ENCODE measurements at regions not wholly inside any gene's neighbourhood (a gene's known extent, or its start where the extent isn't known, plus 50 kb on each side); places are given as distances from the start of the nearest gene placed in this dataset.
A peak's percentile ranks its signal among the peaks of the same experiment; 100 is the strongest.

GRCh38 chr6:105844275-105844883, 241.8 kb upstream of the PRDM1 start:
- peaks cover 5% of the 10 kb centered on the region for H3K9me3 Mint-ChIP-seq
- DNase-seq (ENCODE audit: low spot score in 2 of 2, unreplicated experiment in 2 of 2), result no peak
- H3K27me3 Mint-ChIP-seq (ENCODE audit: low read depth), result no peaks in the 10 kb centered on the region
- no peaks in the 10 kb centered on the region for H3K4me1 Mint-ChIP-seq
- no peaks in the 10 kb centered on the region for H3K36me3 Mint-ChIP-seq
- H3K4me3 Mint-ChIP-seq, result no peak overlapping the region
- TF ChIP-seq CTCF (IDR thresholded peaks at IDR 0.05; ENCODE audit: unreplicated experiment), result no peak
- H3K27ac Mint-ChIP-seq, result no peak overlapping the region

DNA sequence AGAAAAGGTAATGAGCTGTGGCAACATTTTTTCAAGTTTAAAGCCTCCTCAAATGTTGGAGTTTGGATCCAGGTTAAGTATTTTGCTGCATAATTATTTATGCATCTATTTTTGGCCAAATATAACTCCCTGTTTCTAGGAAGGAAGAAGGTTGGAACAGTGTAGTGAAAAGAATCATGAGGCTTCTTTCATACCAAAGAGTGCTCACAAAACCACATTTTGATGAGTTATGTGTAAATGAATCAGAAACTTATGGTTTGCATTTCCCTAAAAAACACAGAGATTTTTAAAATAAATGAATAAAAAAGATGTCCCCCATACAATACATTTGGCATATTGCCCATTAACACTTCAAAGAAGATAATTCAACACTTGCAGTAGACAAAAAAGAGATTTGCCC, 246.9 kb upstream of the PRDM1 start:
- Mint-ChIP-seq H3K36me3 (no peaks in the 10 kb centered on the region), H3K27me3 (ENCODE audit: low read depth) (peaks cover 4% of the 10 kb centered on the region), H3K9me3 (no peaks in the 10 kb centered on the region), H3K27ac (no peak overlapping the region), H3K4me3 (no peak overlapping the region), H3K4me1 (peaks cover 2% of the 10 kb centered on the region)
- DNase-seq (ENCODE audit: low spot score in 2 of 2, unreplicated experiment in 2 of 2), result no peak
- TF ChIP-seq CTCF (IDR thresholded peaks at IDR 0.05; ENCODE audit: unreplicated experiment), result no peak

DNA sequence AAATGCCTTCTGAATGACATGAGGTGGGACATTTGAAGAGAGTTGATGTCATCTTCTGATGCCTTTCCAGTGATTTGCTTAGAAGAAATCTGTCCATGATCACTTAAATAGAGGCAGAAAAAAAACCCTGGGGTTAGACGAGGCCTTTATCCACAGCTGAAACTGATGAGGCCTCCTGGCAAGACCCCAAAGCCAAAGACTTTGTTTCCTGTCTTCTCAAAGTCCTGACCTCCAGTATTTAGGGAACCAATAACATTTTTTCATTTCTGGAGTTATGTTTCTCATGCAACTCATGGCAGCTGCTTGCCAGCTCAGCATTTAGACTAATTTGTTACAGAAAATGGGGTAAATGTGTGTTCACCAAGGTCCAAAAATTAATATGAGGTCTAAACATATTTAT, 248.0 kb upstream of the PRDM1 start:
- no peak for TF ChIP-seq CTCF (IDR thresholded peaks at IDR 0.05; ENCODE audit: unreplicated experiment)
- Mint-ChIP-seq H3K36me3 (no peaks in the 10 kb centered on the region), H3K9me3 (no peaks in the 10 kb centered on the region), H3K27ac (no peak overlapping the region), H3K27me3 (ENCODE audit: low read depth) (peaks cover 4% of the 10 kb centered on the region), H3K4me1 (peaks cover 5% of the 10 kb centered on the region), H3K4me3 (no peak overlapping the region)
- no peak for DNase-seq (ENCODE audit: low spot score in 2 of 2, unreplicated experiment in 2 of 2)

- Mint-ChIP-seq H3K27ac (no peak overlapping the region), H3K36me3 (no peaks in the 10 kb centered on the region), H3K4me1 (peaks cover 5% of the 10 kb centered on the region), H3K27me3 (ENCODE audit: low read depth) (peaks cover 4% of the 10 kb centered on the region), H3K4me3 (no peak overlapping the region), H3K9me3 (no peaks in the 10 kb centered on the region)
- TF ChIP-seq CTCF (IDR thresholded peaks at IDR 0.05; ENCODE audit: unreplicated experiment), result no peak
- no peak for DNase-seq (ENCODE audit: low spot score in 2 of 2, unreplicated experiment in 2 of 2)
Observed at GRCh38 chr6:105836889-105837288, 249.2 kb upstream of the PRDM1 start.

DNA sequence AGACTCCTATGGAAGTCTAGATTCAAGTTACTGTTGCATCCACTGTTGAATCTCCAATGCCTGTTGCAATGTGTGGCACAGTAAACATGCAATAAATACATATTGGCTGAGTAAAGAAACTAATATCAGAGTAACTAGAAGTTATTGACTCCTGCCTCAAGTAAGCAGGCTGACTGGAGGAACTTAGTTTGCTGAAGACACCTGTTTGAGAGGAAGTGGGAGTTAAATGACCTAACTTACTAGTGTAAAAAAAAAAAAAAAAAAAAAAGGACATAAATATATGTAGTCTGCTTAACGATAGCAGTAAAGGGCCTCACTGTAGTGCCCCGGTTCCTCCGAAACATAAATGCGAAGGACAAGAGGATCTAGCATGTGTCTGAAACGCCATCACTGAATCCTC, 249.8 kb upstream of the PRDM1 start:
- H3K4me3 Mint-ChIP-seq, result no peak overlapping the region
- no peak overlapping the region for H3K27ac Mint-ChIP-seq
- DNase-seq (ENCODE audit: low spot score in 2 of 2, unreplicated experiment in 2 of 2), result no peak
- H3K9me3 Mint-ChIP-seq, result no peaks in the 10 kb centered on the region
- H3K36me3 Mint-ChIP-seq, result no peaks in the 10 kb centered on the region
- peaks cover 4% of the 10 kb centered on the region for H3K27me3 Mint-ChIP-seq (ENCODE audit: low read depth)
- TF ChIP-seq CTCF (IDR thresholded peaks at IDR 0.05; ENCODE audit: unreplicated experiment), result no peak
- H3K4me1 Mint-ChIP-seq, result peaks cover 6% of the 10 kb centered on the region

GRCh38 chr6:105835373-105835772, 250.8 kb upstream of the PRDM1 start:
- Mint-ChIP-seq H3K4me1 (peaks cover 6% of the 10 kb centered on the region), H3K9me3 (no peaks in the 10 kb centered on the region), H3K27ac (no peak overlapping the region), H3K36me3 (no peaks in the 10 kb centered on the region), H3K4me3 (no peak overlapping the region), H3K27me3 (ENCODE audit: low read depth) (peaks cover 4% of the 10 kb centered on the region)
- TF ChIP-seq CTCF (IDR thresholded peaks at IDR 0.05; ENCODE audit: unreplicated experiment), result no peak
- DNase-seq (ENCODE audit: low spot score in 2 of 2, unreplicated experiment in 2 of 2), result peak in 1 of 2 experiments; percentile 39
